ENCODE measurements at regions not wholly inside any gene's neighbourhood (a gene's known extent, or its start where the extent isn't known, plus 50 kb on each side); places are given as distances from the start of the nearest gene placed in this dataset.

- H3K4me1 ChIP-seq (replicated peaks in 1 of 2), result no peaks in the 10 kb centered on the region
- H3K27ac ChIP-seq, result no peak overlapping the region
- in situ Hi-C loops (cut with MboI; ENCODE audit: low pct_unique_long_range_greater_than_20kb in 2 of 9, low sequenced_read_pairs in 9 of 9, unreplicated experiment in 9 of 9), result no loop called here
- WGBS, 10 experiments, result 50 to 100% (median 94%) methylated on average over 1 to 5 of the region's 9 CpGs; no CpG with 5 or more reads in 2 of the 10 experiments
- no peak for ATAC-seq (replicated peaks in 6 of 8)
- H3K4me3 ChIP-seq, result no peak overlapping the region
Observed at GRCh38 chr2:579351-579886, 97.8 kb downstream of the TMEM18 start.

- H3K4me1 ChIP-seq (replicated peaks in 1 of 2), result no peaks in the 10 kb centered on the region
- ATAC-seq (replicated peaks in 6 of 8), result no peak
- no peak overlapping the region for H3K4me3 ChIP-seq
- no peak overlapping the region for H3K27ac ChIP-seq
- in situ Hi-C loops (cut with MboI; ENCODE audit: low pct_unique_long_range_greater_than_20kb in 2 of 9, low sequenced_read_pairs in 9 of 9, unreplicated experiment in 9 of 9), result no loop called here
Observed at GRCh38 chr2:576292-576691, 100.9 kb downstream of the TMEM18 start.

GRCh38 chr2:575727-576236, 101.4 kb downstream of the TMEM18 start:
- in situ Hi-C loops (cut with MboI; ENCODE audit: low pct_unique_long_range_greater_than_20kb in 2 of 9, low sequenced_read_pairs in 9 of 9, unreplicated experiment in 9 of 9), result no loop called here
- no peak overlapping the region for H3K27ac ChIP-seq

GRCh38 chr2:575030-575726, 102.0 kb downstream of the TMEM18 start:
- no peaks in the 10 kb centered on the region for H3K4me1 ChIP-seq (replicated peaks in 1 of 2)
- no peak overlapping the region for H3K4me3 ChIP-seq
- ATAC-seq (replicated peaks in 6 of 8), result no peak
- H3K27ac ChIP-seq, result no peak overlapping the region
- in situ Hi-C loops (cut with MboI; ENCODE audit: low pct_unique_long_range_greater_than_20kb in 2 of 9, low sequenced_read_pairs in 9 of 9, unreplicated experiment in 9 of 9), result no loop called here
- WGBS, 10 experiments, result 48 to 100% (median 84%) methylated on average over 1 to 9 of the region's 14 CpGs; no CpG with 5 or more reads in 3 of the 10 experiments

More at GRCh38 chr2:575727-576236, 101.4 kb downstream of the TMEM18 start:
- no peak for ATAC-seq (replicated peaks in 6 of 8)
- H3K4me1 ChIP-seq (replicated peaks in 1 of 2), result no peaks in the 10 kb centered on the region
- no peak overlapping the region for H3K4me3 ChIP-seq
- WGBS, 10 experiments, result 0 to 57% (median 10%) methylated on average over 1 of the region's 1 CpG; no CpG with 5 or more reads in 6 of the 10 experiments

- H3K4me3 ChIP-seq, result no peak overlapping the region
- in situ Hi-C loops (cut with MboI; ENCODE audit: low pct_unique_long_range_greater_than_20kb in 2 of 9, low sequenced_read_pairs in 9 of 9, unreplicated experiment in 9 of 9), result no loop called here
- H3K4me1 ChIP-seq (replicated peaks in 1 of 2), result no peaks in the 10 kb centered on the region
- WGBS, 10 experiments, result 0 to 67% (median 21%) methylated on average over 1 to 4 of the region's 6 CpGs; no CpG with 5 or more reads in 2 of the 10 experiments
- H3K27ac ChIP-seq, result no peak overlapping the region
- ATAC-seq (replicated peaks in 6 of 8), result no peak
Observed at GRCh38 chr2:573805-574392, 103.3 kb downstream of the TMEM18 start.

GRCh38 chr2:573025-573424, 104.2 kb downstream of the TMEM18 start:
- no peak for ATAC-seq (replicated peaks in 6 of 8)
- Histone ChIP-seq H3K4me3 (no peak overlapping the region), H3K4me1 (replicated peaks in 1 of 2) (no peaks in the 10 kb centered on the region), H3K27ac (no peak overlapping the region)
- 14 to 100% (median 59%) methylated on average over 1 to 9 of the region's 9 CpGs for WGBS, 10 experiments
- in situ Hi-C loops (cut with MboI; ENCODE audit: low pct_unique_long_range_greater_than_20kb in 2 of 9, low sequenced_read_pairs in 9 of 9, unreplicated experiment in 9 of 9), result no loop called here

- Histone ChIP-seq H3K4me1 (replicated peaks in 1 of 2) (no peaks in the 10 kb centered on the region), H3K4me3 (no peak overlapping the region), H3K27ac (no peak overlapping the region)
- ATAC-seq (replicated peaks in 6 of 8), result no peak
- in situ Hi-C loops (cut with MboI; ENCODE audit: low pct_unique_long_range_greater_than_20kb in 2 of 9, low sequenced_read_pairs in 9 of 9, unreplicated experiment in 9 of 9), result no loop called here
- WGBS, 10 experiments, result 0 to 83% (median 63%) methylated on average over 1 to 3 of the region's 3 CpGs
Observed at GRCh38 chr2:569681-570080, 107.5 kb downstream of the TMEM18 start.

- 0 to 80% (median 29%) methylated on average over 1 to 4 of the region's 4 CpGs; no CpG with 5 or more reads in 3 of the 10 experiments for WGBS, 10 experiments
- in situ Hi-C loops (cut with MboI; ENCODE audit: low pct_unique_long_range_greater_than_20kb in 2 of 9, low sequenced_read_pairs in 9 of 9, unreplicated experiment in 9 of 9), result no loop called here
- Histone ChIP-seq H3K27ac (no peak overlapping the region), H3K4me1 (replicated peaks in 1 of 2) (no peaks in the 10 kb centered on the region), H3K4me3 (no peak overlapping the region)
- ATAC-seq (replicated peaks in 6 of 8), result no peak
Observed at GRCh38 chr2:568639-569235, 108.5 kb downstream of the TMEM18 start.

- H3K4me3 ChIP-seq, result no peak overlapping the region
- in situ Hi-C loops (cut with MboI; ENCODE audit: low pct_unique_long_range_greater_than_20kb in 2 of 9, low sequenced_read_pairs in 9 of 9, unreplicated experiment in 9 of 9), result no loop called here
- whole genome bisulfite sequencing, 10 experiments, result 0 to 92% (median 45%) methylated on average over 2 to 17 of the region's 27 CpGs; no CpG with 5 or more reads in 2 of the 10 experiments
- H3K4me1 ChIP-seq (replicated peaks in 1 of 2), result no peaks in the 10 kb centered on the region
- ATAC-seq (replicated peaks in 6 of 8), result peak in 3 of 8 experiments; percentile 93 to 95 (median 94)
- no peak overlapping the region for H3K27ac ChIP-seq
Observed at GRCh38 chr2:567865-568638, 109.2 kb downstream of the TMEM18 start.

GRCh38 chr2:567496-567864, 109.7 kb downstream of the TMEM18 start:
- peak in 1 of 8 experiments; percentile 2 for ATAC-seq (replicated peaks in 6 of 8)
- no peak overlapping the region for H3K4me3 ChIP-seq
- no peak overlapping the region for H3K27ac ChIP-seq
- in situ Hi-C loops (cut with MboI; ENCODE audit: low pct_unique_long_range_greater_than_20kb in 2 of 9, low sequenced_read_pairs in 9 of 9, unreplicated experiment in 9 of 9), result no loop called here
- 67 to 100% (median 84%) methylated on average over 1 to 8 of the region's 9 CpGs; no CpG with 5 or more reads in 1 of the 10 experiments for WGBS, 10 experiments
- H3K4me1 ChIP-seq (replicated peaks in 1 of 2), result no peaks in the 10 kb centered on the region

GRCh38 chr2:566379-567313, 110.6 kb downstream of the TMEM18 start:
- in situ Hi-C loops (cut with MboI; ENCODE audit: low pct_unique_long_range_greater_than_20kb in 2 of 9, low sequenced_read_pairs in 9 of 9, unreplicated experiment in 9 of 9), result no loop called here
- Histone ChIP-seq H3K4me3 (no peak overlapping the region), H3K4me1 (replicated peaks in 1 of 2) (no peaks in the 10 kb centered on the region), H3K27ac (no peak overlapping the region)
- WGBS, 10 experiments, result 57 to 97% (median 86%) methylated on average over 2 to 14 of the region's 19 CpGs
- ATAC-seq (replicated peaks in 6 of 8), result no peak
